Glutamatergic neuron (in vitro differentiated cells): ENCODE measurements at regions not wholly inside any gene's neighbourhood (a gene's known extent, or its start where the extent isn't known, plus 50 kb on each side); places are given as distances from the start of the nearest gene placed in this dataset.

ENCODE experiments used
- DNase-seq: peaks from one replicate; pipeline ENCODE4 v3.0.0; 2022
- H3K27ac Mint-ChIP-seq: one replicate; pipeline ENCODE4 v1.8.0; 2020; ENCODE audit warnings: mild to moderate bottlenecking, mixed read lengths, inconsistent platforms; ENCODE audit not compliant: unreplicated experiment
- H3K27me3 Mint-ChIP-seq: one replicate; pipeline ENCODE4 v1.8.0; 2020; ENCODE audit warnings: mild to moderate bottlenecking, moderate library complexity, mixed read lengths, inconsistent platforms; ENCODE audit not compliant: unreplicated experiment
- H3K36me3 Mint-ChIP-seq: one replicate; pipeline ENCODE4 v1.8.0; 2020; ENCODE audit warnings: mild to moderate bottlenecking, mixed read lengths, inconsistent platforms; ENCODE audit not compliant: unreplicated experiment
- H3K4me1 Mint-ChIP-seq: one replicate; pipeline ENCODE4 v1.8.0; 2020; ENCODE audit warnings: mild to moderate bottlenecking, low read depth, mixed read lengths, inconsistent platforms; ENCODE audit not compliant: unreplicated experiment
- H3K4me3 Mint-ChIP-seq: one replicate; pipeline ENCODE4 v1.8.0; 2020; ENCODE audit warnings: mild to moderate bottlenecking, mixed read lengths, inconsistent platforms; ENCODE audit not compliant: unreplicated experiment
- H3K9me3 Mint-ChIP-seq: one replicate; pipeline ENCODE4 v1.8.0; 2020; ENCODE audit warnings: mild to moderate bottlenecking, moderate library complexity, mixed read lengths, inconsistent platforms; ENCODE audit not compliant: unreplicated experiment
- TF ChIP-seq, protein P1 (sequence below): fragments of 200-600 bp; sonication (generic); IDR thresholded peaks from one replicate; pipeline ENCODE4 v1.5.0; 2021; ENCODE audit not compliant: partially characterized antibody, unreplicated experiment

DNA sequence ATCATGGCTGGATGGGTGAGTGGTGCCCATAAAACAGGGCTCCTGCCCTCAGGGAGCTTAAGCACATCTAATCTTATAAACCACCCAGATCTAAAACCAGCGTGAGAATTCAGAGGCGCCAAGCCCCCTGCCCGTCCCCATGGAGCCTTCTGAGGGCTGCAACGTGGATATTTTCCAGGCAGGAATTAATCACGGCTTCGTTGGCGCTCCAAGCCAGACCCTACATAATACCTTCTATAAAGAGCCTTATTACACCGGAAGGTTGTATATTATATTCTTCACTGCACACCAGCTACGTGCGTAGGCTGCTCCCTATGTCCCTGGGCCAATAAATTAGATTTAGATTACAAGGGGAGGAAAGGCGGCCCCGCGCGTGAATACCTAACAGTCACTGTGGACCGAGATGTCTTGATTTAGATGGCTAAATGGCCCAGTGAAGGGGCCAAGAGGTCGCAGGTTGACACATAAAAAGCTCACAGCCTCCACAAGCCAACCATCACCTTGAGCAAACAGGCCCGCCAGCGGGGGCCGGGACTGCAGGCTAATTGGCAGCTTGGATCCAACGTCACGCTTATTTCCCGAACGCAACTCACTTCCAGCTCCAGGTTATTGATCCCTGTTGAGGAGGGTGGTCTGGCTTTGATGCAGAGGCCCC, 64.7 kb upstream of the APCDD1L start:
- Mint-ChIP-seq H3K9me3 (peaks cover 7% of the 10 kb centered on the region), H3K4me1 (peaks cover 4% of the 10 kb centered on the region), H3K36me3 (peaks cover 5% of the 10 kb centered on the region), H3K27ac (no peak overlapping the region), H3K27me3 (peaks cover 14% of the 10 kb centered on the region), H3K4me3 (no peak overlapping the region)
- TF ChIP-seq, protein P1, sequence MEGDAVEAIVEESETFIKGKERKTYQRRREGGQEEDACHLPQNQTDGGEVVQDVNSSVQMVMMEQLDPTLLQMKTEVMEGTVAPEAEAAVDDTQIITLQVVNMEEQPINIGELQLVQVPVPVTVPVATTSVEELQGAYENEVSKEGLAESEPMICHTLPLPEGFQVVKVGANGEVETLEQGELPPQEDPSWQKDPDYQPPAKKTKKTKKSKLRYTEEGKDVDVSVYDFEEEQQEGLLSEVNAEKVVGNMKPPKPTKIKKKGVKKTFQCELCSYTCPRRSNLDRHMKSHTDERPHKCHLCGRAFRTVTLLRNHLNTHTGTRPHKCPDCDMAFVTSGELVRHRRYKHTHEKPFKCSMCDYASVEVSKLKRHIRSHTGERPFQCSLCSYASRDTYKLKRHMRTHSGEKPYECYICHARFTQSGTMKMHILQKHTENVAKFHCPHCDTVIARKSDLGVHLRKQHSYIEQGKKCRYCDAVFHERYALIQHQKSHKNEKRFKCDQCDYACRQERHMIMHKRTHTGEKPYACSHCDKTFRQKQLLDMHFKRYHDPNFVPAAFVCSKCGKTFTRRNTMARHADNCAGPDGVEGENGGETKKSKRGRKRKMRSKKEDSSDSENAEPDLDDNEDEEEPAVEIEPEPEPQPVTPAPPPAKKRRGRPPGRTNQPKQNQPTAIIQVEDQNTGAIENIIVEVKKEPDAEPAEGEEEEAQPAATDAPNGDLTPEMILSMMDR, result no peak
- DNase-seq, result no peak

GRCh38 chr20:58579069-58579818, 64.0 kb upstream of the APCDD1L start:
- Mint-ChIP-seq H3K9me3 (peaks cover 5% of the 10 kb centered on the region), H3K27ac (no peak overlapping the region), H3K36me3 (peaks cover 5% of the 10 kb centered on the region), H3K27me3 (peaks cover 12% of the 10 kb centered on the region), H3K4me1 (peaks cover 4% of the 10 kb centered on the region), H3K4me3 (no peak overlapping the region)
- DNase-seq, result no peak
- TF ChIP-seq, protein P1, result no peak

GRCh38 chr20:58577871-58578598, 62.8 kb upstream of the APCDD1L start:
- Mint-ChIP-seq H3K27ac (no peak overlapping the region), H3K36me3 (peaks cover 5% of the 10 kb centered on the region), H3K9me3 (peaks cover 5% of the 10 kb centered on the region), H3K27me3 (peaks cover 12% of the 10 kb centered on the region), H3K4me1 (peaks cover 2% of the 10 kb centered on the region), H3K4me3 (no peak overlapping the region)
- TF ChIP-seq, protein P1, result no peak
- no peak for DNase-seq

DNA sequence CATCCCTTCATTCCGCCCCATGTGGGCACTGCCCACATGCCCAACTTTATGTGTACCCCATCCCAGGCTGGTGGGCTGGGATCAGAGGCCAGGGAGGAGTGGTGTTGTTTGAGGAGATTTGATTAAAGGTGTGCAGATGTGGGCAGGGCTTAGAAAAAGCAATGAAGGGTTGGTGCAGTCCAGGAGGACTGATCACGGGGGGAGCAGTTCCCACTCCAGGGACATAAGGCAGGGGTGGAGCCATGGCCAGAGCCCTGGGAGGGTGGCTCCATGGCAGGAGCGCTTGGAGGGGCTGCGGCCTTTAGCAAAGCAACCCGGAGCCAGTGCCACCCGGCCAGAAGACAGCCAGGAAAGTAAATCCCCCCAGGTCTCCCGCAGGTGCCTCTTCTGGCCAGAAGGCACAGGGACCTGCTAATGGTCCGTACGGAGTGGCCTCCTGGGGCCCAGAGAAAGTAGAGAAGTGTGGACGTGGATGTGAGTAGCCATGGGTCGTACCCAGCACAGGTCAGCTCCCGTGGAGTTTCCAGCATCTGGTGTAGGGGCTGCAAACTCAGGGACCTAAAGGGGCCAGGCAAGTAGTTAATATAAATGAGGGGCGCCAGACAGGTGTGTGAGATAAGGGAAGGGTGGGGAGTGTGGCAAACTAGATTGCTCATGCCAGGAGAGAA, 62.1 kb upstream of the APCDD1L start:
- DNase-seq, result no peak
- H3K36me3 Mint-ChIP-seq, result peaks cover 5% of the 10 kb centered on the region
- TF ChIP-seq, protein P1, result no peak
- no peak overlapping the region for H3K27ac Mint-ChIP-seq
- no peak overlapping the region for H3K4me3 Mint-ChIP-seq
- peaks cover 5% of the 10 kb centered on the region for H3K9me3 Mint-ChIP-seq
- H3K4me1 Mint-ChIP-seq, result no peaks in the 10 kb centered on the region
- peaks cover 10% of the 10 kb centered on the region for H3K27me3 Mint-ChIP-seq
